ENCODE measurements at regions not wholly inside any gene's neighbourhood (a gene's known extent, or its start where the extent isn't known, plus 50 kb on each side); places are given as distances from the start of the nearest gene placed in this dataset.

GRCh38 chr4:152009983-152010709, 249.3 kb upstream of the GATB start:
- POLR2A ChIA-PET: no interaction called here
- H4K20me1 ChIP-seq (ENCODE audit: insufficient read depth, low read length): no peaks in the 10 kb centered on the region
- no peak overlapping the region for H2AFZ ChIP-seq (ENCODE audit: low read length)
- BruUV-seq (replicated peaks): no TSS peak
- no peak for TF ChIP-seq EZH2phosphoT487 (IDR thresholded peaks at IDR 0.05; ENCODE audit: borderline replicate concordance, low read depth, low read length)
- no peak for TF ChIP-seq CTCF (conservative IDR thresholded peaks at IDR 0.05; ENCODE audit: low read length)
- intact Hi-C loops (cut with micrococcal nuclease; ENCODE audit: unreplicated experiment): no loop called here
- no peaks in the 10 kb centered on the region for H3K9me3 ChIP-seq (ENCODE audit: low read length)
- H3K27ac ChIP-seq (ENCODE audit: low read depth, low read length, poor library complexity, severe bottlenecking): no peak overlapping the region
- no peaks in the 10 kb centered on the region for H3K9me2 ChIP-seq (ENCODE audit: insufficient read depth, low read length)
- no peak overlapping the region for H3K4me3 ChIP-seq (ENCODE audit: low read depth, low read length, poor library complexity, severe bottlenecking)
- CTCF ChIA-PET (ENCODE audit: unreplicated experiment): no interaction called here
- H3K36me3 ChIP-seq (ENCODE audit: insufficient read depth, low read length): no peaks in the 10 kb centered on the region
- no peak for DNase-seq (ENCODE audit: low spot score)
- H3K4me1 ChIP-seq (ENCODE audit: insufficient read depth, low read length, poor library complexity, severe bottlenecking): no peaks in the 10 kb centered on the region
- H3K79me2 ChIP-seq (ENCODE audit: insufficient read depth, low read depth, low read length): no peaks in the 10 kb centered on the region
- H3K4me2 ChIP-seq (ENCODE audit: low read length): no peak overlapping the region

GRCh38 chr4:152009031-152009670, 248.3 kb upstream of the GATB start:
- DNase-seq (ENCODE audit: low spot score): no peak
- Histone ChIP-seq H3K27ac (ENCODE audit: low read depth, low read length, poor library complexity, severe bottlenecking) (no peak overlapping the region), H3K36me3 (ENCODE audit: insufficient read depth, low read length) (no peaks in the 10 kb centered on the region), H3K9me2 (ENCODE audit: insufficient read depth, low read length) (no peaks in the 10 kb centered on the region), H3K4me3 (ENCODE audit: low read depth, low read length, poor library complexity, severe bottlenecking) (no peak overlapping the region), H3K4me1 (ENCODE audit: insufficient read depth, low read length, poor library complexity, severe bottlenecking) (no peaks in the 10 kb centered on the region), H2AFZ (ENCODE audit: low read length) (no peak overlapping the region), H3K4me2 (ENCODE audit: low read length) (no peak overlapping the region), H3K9me3 (ENCODE audit: low read length) (no peaks in the 10 kb centered on the region), H3K79me2 (ENCODE audit: insufficient read depth, low read depth, low read length) (no peaks in the 10 kb centered on the region), H4K20me1 (ENCODE audit: insufficient read depth, low read length) (no peaks in the 10 kb centered on the region)
- intact Hi-C loops (cut with micrococcal nuclease; ENCODE audit: unreplicated experiment): no loop called here
- BruUV-seq (replicated peaks): no TSS peak
- ChIA-PET CTCF (ENCODE audit: unreplicated experiment) (no interaction called here), POLR2A (no interaction called here)
- no peak for TF ChIP-seq CTCF (conservative IDR thresholded peaks at IDR 0.05; ENCODE audit: low read length)
- TF ChIP-seq EZH2phosphoT487 (IDR thresholded peaks at IDR 0.05; ENCODE audit: borderline replicate concordance, low read depth, low read length): no peak

GRCh38 chr4:152007111-152007510, 246.3 kb upstream of the GATB start:
- H3K27ac ChIP-seq (ENCODE audit: low read depth, low read length, poor library complexity, severe bottlenecking): no peak overlapping the region
- no peaks in the 10 kb centered on the region for H3K79me2 ChIP-seq (ENCODE audit: insufficient read depth, low read depth, low read length)
- TF ChIP-seq CTCF (conservative IDR thresholded peaks at IDR 0.05; ENCODE audit: low read length) (no peak), EZH2phosphoT487 (IDR thresholded peaks at IDR 0.05; ENCODE audit: borderline replicate concordance, low read depth, low read length) (no peak)
- H3K4me2 ChIP-seq (ENCODE audit: low read length): no peak overlapping the region
- H2AFZ ChIP-seq (ENCODE audit: low read length): no peak overlapping the region
- ChIA-PET CTCF (ENCODE audit: unreplicated experiment) (no interaction called here), POLR2A (no interaction called here)
- no TSS peak for BruUV-seq (replicated peaks)
- H3K36me3 ChIP-seq (ENCODE audit: insufficient read depth, low read length): no peaks in the 10 kb centered on the region
- intact Hi-C loops (cut with micrococcal nuclease; ENCODE audit: unreplicated experiment): no loop called here
- H4K20me1 ChIP-seq (ENCODE audit: insufficient read depth, low read length): no peaks in the 10 kb centered on the region
- H3K9me3 ChIP-seq (ENCODE audit: low read length): no peaks in the 10 kb centered on the region
- H3K4me1 ChIP-seq (ENCODE audit: insufficient read depth, low read length, poor library complexity, severe bottlenecking): no peaks in the 10 kb centered on the region
- H3K4me3 ChIP-seq (ENCODE audit: low read depth, low read length, poor library complexity, severe bottlenecking): no peak overlapping the region
- H3K9me2 ChIP-seq (ENCODE audit: insufficient read depth, low read length): no peaks in the 10 kb centered on the region
- DNase-seq (ENCODE audit: low spot score): no peak

Measured in OCI-LY7 (cell line).